ENCODE measurements at regions not wholly inside any gene's neighbourhood (a gene's known extent, or its start where the extent isn't known, plus 50 kb on each side); places are given as distances from the start of the nearest gene placed in this dataset.
"Not testable (repeated sequence)": the region's sequence is repeated elsewhere in the genome, so short reads cannot be mapped to it uniquely, and the experiment has no call there.

- WGBS (ENCODE audit: insufficient coverage, insufficient replicate concordance, low lambda C conversion rate, missing lambda C conversion rate): no CpG with 5 or more reads among the region's 7 CpGs
- POLR2A ChIA-PET; H3K4me1 ChIP-seq (ENCODE audit: control insufficient read depth, insufficient read depth, low read length); H3K27me3 ChIP-seq (replicated peaks in 1 of 2; ENCODE audit: control insufficient read depth in 2 of 2, insufficient read depth in 2 of 2, low read length in 1 of 2); H3K27ac ChIP-seq (ENCODE audit: control insufficient read depth, insufficient read depth); in situ Hi-C loops (cut with MboI); H4K20me1 ChIP-seq (ENCODE audit: control insufficient read depth, insufficient read depth); DNase-seq (ENCODE audit: low read depth, low spot score); H3K36me3 ChIP-seq (ENCODE audit: control insufficient read depth in 2 of 2, insufficient read depth in 2 of 2, low read length in 1 of 2); BruUV-seq (replicated peaks); SMC1A ChIA-PET (ENCODE audit: uncharacterized antibody, unreplicated experiment); RAD21 ChIA-PET (ENCODE audit: unreplicated experiment); H3K79me2 ChIP-seq (ENCODE audit: control insufficient read depth, insufficient read depth, low read length); CTCF ChIA-PET; H2AFZ ChIP-seq (ENCODE audit: control insufficient read depth, low read depth, low read length); H3K9ac ChIP-seq (ENCODE audit: control insufficient read depth, insufficient read depth, low read length); FAIRE-seq; intact Hi-C loops (cut with micrococcal nuclease; ENCODE audit: unreplicated experiment); H3K4me3 ChIP-seq; ATAC-seq; H3K4me2 ChIP-seq (ENCODE audit: control insufficient read depth, insufficient read depth); H3K9me3 ChIP-seq (replicated peaks; ENCODE audit: control insufficient read depth, insufficient read depth, low read length): not testable (repeated sequence)
Observed at GRCh38 chr7:63636585-63636984, 362.1 kb upstream of the ZNF722 start.

GRCh38 chr7:63665553-63665952, 333.1 kb upstream of the ZNF722 start:
- CTCF ChIA-PET; H3K9ac ChIP-seq (ENCODE audit: control insufficient read depth, insufficient read depth, low read length); H3K9me3 ChIP-seq (replicated peaks; ENCODE audit: control insufficient read depth, insufficient read depth, low read length); BruUV-seq (replicated peaks); H3K4me1 ChIP-seq (ENCODE audit: control insufficient read depth, insufficient read depth, low read length); SMC1A ChIA-PET (ENCODE audit: uncharacterized antibody, unreplicated experiment); H2AFZ ChIP-seq (ENCODE audit: control insufficient read depth, low read depth, low read length); H3K27me3 ChIP-seq (replicated peaks in 1 of 2; ENCODE audit: control insufficient read depth in 2 of 2, insufficient read depth in 2 of 2, low read length in 1 of 2); H4K20me1 ChIP-seq (ENCODE audit: control insufficient read depth, insufficient read depth); in situ Hi-C loops (cut with MboI); H3K27ac ChIP-seq (ENCODE audit: control insufficient read depth, insufficient read depth); FAIRE-seq; ATAC-seq; H3K36me3 ChIP-seq (ENCODE audit: control insufficient read depth in 2 of 2, insufficient read depth in 2 of 2, low read length in 1 of 2); H3K79me2 ChIP-seq (ENCODE audit: control insufficient read depth, insufficient read depth, low read length); intact Hi-C loops (cut with micrococcal nuclease; ENCODE audit: unreplicated experiment); POLR2A ChIA-PET; H3K4me2 ChIP-seq (ENCODE audit: control insufficient read depth, insufficient read depth); RAD21 ChIA-PET (ENCODE audit: unreplicated experiment); H3K4me3 ChIP-seq; DNase-seq (ENCODE audit: low read depth, low spot score): not testable (repeated sequence)
- 33% methylated on average over 5 of the region's 7 CpGs for whole genome bisulfite sequencing (ENCODE audit: insufficient coverage, insufficient replicate concordance, low lambda C conversion rate, missing lambda C conversion rate)

GRCh38 chr7:63691408-63691807, 307.2 kb upstream of the ZNF722 start:
- H2AFZ ChIP-seq (ENCODE audit: control insufficient read depth, low read depth, low read length); H3K9ac ChIP-seq (ENCODE audit: control insufficient read depth, insufficient read depth, low read length); H3K4me2 ChIP-seq (ENCODE audit: control insufficient read depth, insufficient read depth); H3K27ac ChIP-seq (ENCODE audit: control insufficient read depth, insufficient read depth); DNase-seq (ENCODE audit: low read depth, low spot score); in situ Hi-C loops (cut with MboI); H3K4me1 ChIP-seq (ENCODE audit: control insufficient read depth, insufficient read depth, low read length); intact Hi-C loops (cut with micrococcal nuclease; ENCODE audit: unreplicated experiment); SMC1A ChIA-PET (ENCODE audit: uncharacterized antibody, unreplicated experiment); H3K79me2 ChIP-seq (ENCODE audit: control insufficient read depth, insufficient read depth, low read length); H4K20me1 ChIP-seq (ENCODE audit: control insufficient read depth, insufficient read depth); CTCF ChIA-PET; H3K9me3 ChIP-seq (replicated peaks; ENCODE audit: control insufficient read depth, insufficient read depth, low read length); H3K4me3 ChIP-seq; POLR2A ChIA-PET; ATAC-seq; H3K27me3 ChIP-seq (replicated peaks in 1 of 2; ENCODE audit: control insufficient read depth in 2 of 2, insufficient read depth in 2 of 2, low read length in 1 of 2); BruUV-seq (replicated peaks); FAIRE-seq; H3K36me3 ChIP-seq (ENCODE audit: control insufficient read depth in 2 of 2, insufficient read depth in 2 of 2, low read length in 1 of 2); RAD21 ChIA-PET (ENCODE audit: unreplicated experiment): not testable (repeated sequence)
- WGBS (ENCODE audit: insufficient coverage, insufficient replicate concordance, low lambda C conversion rate, missing lambda C conversion rate): no CpG with 5 or more reads among the region's 7 CpGs

DNA sequence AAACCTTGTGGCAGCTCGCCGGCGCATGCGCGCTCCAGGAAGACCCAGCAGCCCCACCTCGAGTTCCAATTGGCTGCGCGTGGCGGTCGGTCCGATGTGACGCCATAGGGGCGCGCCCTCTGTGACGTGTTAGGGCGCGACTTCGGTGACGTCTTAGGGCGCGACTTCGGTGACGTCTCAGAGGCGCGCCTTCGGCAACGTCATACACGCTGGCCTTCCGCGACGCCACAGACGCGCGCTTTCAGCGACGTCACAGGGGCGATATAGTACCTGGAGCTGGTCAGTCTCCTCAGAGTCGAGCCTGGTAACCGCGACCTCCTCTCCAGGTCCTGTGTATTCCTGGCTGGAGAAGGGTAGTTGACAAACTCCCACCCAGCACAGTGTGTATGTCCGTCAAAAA, 304.4 kb upstream of the ZNF722 start:
- intact Hi-C loops (cut with micrococcal nuclease; ENCODE audit: unreplicated experiment); SMC1A ChIA-PET (ENCODE audit: uncharacterized antibody, unreplicated experiment); H4K20me1 ChIP-seq (ENCODE audit: control insufficient read depth, insufficient read depth); CTCF ChIA-PET; H3K4me3 ChIP-seq; H2AFZ ChIP-seq (ENCODE audit: control insufficient read depth, low read depth, low read length); POLR2A ChIA-PET; DNase-seq (ENCODE audit: low read depth, low spot score); RAD21 ChIA-PET (ENCODE audit: unreplicated experiment); ATAC-seq; H3K27me3 ChIP-seq (replicated peaks in 1 of 2; ENCODE audit: control insufficient read depth in 2 of 2, insufficient read depth in 2 of 2, low read length in 1 of 2); H3K9ac ChIP-seq (ENCODE audit: control insufficient read depth, insufficient read depth, low read length); H3K4me1 ChIP-seq (ENCODE audit: control insufficient read depth, insufficient read depth, low read length); H3K36me3 ChIP-seq (ENCODE audit: control insufficient read depth in 2 of 2, insufficient read depth in 2 of 2, low read length in 1 of 2); BruUV-seq (replicated peaks); H3K27ac ChIP-seq (ENCODE audit: control insufficient read depth, insufficient read depth); in situ Hi-C loops (cut with MboI); H3K4me2 ChIP-seq (ENCODE audit: control insufficient read depth, insufficient read depth); H3K79me2 ChIP-seq (ENCODE audit: control insufficient read depth, insufficient read depth, low read length); H3K9me3 ChIP-seq (replicated peaks; ENCODE audit: control insufficient read depth, insufficient read depth, low read length): not testable (repeated sequence)
- peak; percentile 31 for FAIRE-seq
- WGBS (ENCODE audit: insufficient coverage, insufficient replicate concordance, low lambda C conversion rate, missing lambda C conversion rate): no CpG with 5 or more reads among the region's 41 CpGs

Data from GM12878 (cell line).